GM21360 (cell line): ENCODE measurements at regions not wholly inside any gene's neighbourhood (a gene's known extent, or its start where the extent isn't known, plus 50 kb on each side); places are given as distances from the start of the nearest gene placed in this dataset.
"Not testable (repeated sequence)": the region's sequence is repeated elsewhere in the genome, so short reads cannot be mapped to it uniquely, and the experiment has no call there.

ENCODE experiments used
- ATAC-seq: cut with Tn5 transposase; IDR thresholded peaks from one replicate; pipeline ENCODE4 v1.9.1; 2021; ENCODE audit warnings: mild to moderate bottlenecking, moderate library complexity; ENCODE audit not compliant: unreplicated experiment

DNA sequence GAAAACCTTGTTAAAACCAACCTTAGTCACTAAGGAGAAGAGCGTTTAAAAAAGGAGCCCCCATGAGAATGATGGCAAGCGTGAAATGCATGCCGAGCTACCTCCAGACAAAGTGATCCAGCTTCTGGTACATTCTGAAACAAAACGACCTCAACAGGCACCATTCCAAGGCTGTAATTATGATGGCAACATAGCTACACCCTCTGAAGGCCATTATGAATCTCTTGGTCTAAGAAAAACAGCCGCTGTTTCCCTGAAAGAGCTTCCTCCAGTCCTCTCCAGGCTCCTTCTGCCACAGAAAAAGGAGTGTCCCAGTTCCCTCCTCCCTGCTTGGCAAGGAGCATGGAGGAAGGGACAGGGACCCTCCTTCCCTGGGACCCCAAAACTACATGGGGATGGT, 50.0 kb upstream of the ABLIM1 start:
- no peak for ATAC-seq

DNA sequence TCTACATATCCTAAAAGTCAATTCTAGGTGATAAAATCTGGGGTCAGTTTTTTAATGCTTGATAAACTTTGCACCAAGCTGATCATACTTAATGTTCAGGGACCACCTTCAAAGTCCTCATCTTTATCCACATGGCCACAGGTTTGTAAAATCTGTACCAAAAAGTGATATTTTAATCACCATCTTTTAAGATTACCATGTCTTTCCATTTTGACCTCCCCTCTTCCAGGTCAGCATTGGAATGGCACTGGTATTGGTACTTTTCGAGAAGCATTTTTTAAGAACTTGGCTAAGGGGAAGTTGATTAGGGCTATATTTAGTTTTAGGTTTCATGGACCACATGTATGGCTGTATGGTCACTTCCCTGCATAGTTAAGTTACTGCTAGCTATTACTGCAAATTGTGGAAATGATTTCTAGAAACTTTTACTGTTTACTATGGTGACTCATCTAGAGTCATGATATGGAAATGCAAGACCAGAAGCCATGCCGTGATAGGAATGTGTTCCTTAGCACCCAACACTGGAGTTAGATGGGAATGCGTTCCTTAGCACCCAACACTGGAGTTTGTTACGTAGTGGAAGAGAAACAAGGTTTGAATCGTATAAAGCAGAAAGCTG, 50.8 kb upstream of the ABLIM1 start:
- no peak for ATAC-seq

DNA sequence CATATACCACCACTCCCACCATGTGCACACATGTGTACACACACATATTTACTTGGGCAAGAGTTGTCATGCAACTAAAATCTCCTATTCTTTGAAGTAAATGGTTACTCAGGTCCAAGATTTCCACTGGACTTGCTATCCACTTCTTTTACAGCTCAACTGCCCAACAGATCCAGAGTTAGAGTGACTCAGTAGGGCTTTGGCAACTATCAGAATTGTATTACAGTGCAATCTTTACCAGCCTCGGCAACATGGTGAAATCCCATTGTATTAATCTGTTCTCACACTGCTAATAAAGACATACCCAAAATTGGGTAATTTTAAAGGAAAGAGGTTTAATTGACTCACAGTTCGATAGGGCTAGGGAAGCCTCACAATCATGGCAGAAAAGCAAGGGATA, 51.9 kb upstream of the ABLIM1 start:
- ATAC-seq = no peak

DNA sequence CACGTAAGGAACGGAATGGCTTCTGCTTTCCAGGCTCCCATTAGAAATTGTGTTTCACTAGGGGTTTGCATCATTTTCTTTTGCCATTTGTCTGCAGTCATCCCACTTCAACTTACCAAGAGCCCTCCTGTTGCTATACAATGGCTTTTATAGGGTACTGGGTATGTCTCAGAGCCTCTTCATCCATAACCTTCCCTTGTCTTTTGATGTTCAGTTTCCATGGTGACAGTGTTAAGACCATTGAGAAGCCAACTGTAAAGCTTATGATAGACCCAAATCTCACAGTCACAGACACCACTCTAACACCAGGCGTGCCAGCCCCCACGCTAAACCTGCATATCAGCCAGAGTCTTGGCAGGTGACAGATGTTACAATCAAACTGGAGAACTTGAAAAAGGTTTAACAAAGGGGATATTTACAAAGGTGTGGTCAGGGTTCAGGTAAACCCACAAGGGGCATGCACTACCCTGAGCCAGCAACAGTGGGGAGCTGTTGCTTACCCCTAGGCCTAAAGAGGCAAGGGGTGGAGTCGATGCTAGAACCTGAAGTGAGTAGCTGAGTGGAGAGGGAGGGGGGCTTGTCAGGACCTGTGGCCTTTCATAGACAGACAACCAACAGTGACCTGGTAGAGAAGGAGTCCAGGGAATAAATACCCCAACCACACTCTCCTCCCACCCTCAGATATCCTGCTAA, 53.2 kb upstream of the ABLIM1 start:
- no peak for ATAC-seq

DNA sequence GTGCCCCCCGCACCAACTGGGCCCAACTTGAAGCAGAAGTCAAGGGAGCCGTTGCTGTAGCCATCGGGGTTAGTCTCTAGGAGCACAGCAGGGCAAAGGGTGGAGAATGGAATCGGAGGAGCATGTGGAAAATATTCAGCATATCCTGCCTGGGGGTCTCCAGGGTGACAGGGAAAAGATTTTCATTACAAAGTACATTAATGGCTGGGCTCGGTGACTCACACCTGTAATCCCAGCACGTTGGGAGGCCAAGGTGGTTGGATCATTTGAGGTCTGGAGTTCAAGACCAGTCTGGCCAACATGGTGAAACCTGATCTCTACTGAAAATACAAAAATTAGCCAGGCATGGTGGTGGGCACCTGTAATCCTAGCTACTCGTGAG, 53.8 kb upstream of the ABLIM1 start:
- ATAC-seq = no peak

DNA sequence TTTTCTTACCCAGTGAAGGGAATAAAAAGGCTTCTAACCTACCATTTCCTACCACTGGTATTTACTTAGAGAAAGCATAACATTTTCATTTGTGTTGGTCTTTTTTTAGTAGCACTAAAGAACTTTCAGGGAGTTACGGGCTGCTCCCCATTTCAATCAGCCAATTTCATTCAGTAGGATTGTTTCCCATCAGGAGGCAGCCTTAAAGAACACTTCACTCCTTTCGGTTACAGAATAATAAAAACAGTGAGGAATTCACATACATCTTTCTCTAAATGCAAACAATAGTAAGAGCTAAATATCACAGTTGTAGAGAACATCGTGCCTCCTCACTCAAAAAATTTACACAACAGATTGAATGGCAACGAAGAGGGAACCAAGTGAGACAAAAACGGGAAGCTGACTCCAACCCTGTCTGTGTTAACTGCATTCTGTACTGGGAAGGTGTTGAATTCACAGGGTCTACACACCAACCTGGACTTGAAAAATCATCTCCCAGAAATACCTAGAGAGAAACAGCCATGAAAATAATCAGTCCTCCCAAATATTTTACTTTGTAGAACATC, 55.5 kb upstream of the ABLIM1 start:
- ATAC-seq = no peak

DNA sequence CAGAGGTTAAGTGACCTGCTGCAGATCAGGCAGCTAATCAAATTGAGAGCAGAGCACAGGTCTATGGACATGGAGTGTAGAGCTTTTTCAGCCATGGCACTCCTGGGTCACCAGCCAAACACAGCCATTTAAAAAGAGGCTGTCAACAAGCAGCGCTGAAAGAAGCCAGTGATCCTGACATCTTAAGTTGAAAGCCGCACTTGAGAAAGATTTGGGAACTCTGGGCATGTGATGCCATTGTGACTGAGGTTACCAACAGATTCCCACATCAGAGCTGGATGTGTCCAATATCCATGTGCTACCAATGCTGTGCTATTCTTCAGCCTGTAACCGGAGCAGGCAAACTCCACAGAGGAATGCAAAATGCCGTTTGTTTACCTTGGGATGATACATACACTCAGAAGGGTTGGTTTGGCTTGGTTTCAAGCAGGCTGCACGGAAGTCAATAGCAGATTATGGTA, 56.2 kb upstream of the ABLIM1 start:
- no peak for ATAC-seq

DNA sequence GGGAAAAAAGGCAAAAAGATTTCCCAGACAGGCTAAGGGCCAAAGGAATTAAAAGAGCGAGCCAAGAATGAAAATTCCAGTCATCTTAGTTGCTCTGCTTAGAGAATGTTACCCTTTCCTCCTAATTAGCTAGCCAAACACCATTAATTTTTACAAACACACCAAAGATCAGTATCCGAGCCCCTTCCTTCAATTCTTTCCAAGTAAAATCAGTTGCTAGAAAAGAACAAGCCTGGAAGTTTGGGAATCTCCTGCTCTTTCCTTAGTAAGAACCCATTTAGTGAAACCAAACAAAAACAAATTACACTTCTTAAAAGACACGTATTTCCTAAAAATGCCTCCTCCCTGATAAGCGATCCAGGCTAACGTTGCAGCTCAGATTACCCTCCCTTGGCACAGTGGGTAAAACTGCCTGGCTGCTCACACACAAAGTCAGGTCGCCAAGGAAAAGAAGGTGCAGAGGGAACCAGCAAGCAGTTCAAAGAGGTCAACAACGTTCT, 57.1 kb upstream of the ABLIM1 start:
- ATAC-seq = no peak

DNA sequence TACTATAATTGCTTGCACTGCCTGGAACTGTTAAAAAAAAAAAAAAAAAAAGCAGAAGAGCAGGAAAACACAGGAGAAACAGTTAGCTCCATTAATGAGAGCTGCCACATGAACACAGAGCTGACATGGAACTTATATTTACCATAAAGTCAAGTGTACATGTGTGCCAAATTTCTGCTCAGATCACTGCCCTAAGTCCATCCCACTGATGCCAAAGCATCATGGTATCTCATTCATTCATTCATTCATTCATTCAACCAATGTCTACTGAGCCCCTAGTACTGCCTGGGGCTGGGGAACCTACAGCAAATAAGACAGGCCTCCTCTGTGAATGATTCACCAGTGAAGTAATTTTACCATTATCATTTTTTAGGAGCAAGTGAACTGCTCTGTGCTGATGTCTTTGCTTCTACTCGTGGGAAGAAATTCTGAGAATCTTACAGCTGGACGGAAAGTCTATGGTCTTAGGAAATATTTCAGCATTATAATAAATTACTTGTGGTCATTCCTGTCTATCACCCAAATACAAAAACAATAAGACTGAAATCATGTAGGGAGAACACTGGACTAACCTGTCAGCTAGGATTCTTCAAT, 58.8 kb upstream of the ABLIM1 start:
- no peak for ATAC-seq

DNA sequence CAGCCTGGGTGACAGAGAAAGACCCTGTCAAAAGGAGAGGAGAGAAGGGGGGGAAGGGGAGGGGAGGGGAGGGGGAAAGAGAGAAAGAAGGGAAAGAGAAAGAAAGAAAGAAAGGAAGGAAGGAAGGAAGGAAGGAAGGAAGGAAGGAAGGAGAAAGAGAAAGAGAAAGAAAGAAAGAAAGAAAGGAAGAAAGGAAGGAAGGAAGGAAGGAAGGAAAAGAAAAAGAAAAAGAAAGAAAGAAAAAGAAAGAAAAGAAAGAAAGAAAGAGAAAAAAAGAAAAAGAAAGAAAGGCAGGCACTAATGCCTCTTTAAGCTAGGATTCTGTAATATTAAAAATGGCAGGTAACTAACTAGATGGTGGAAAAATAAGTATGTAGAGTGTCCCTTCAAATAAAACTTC, 59.8 kb upstream of the ABLIM1 start:
- ATAC-seq = not testable (repeated sequence)

DNA sequence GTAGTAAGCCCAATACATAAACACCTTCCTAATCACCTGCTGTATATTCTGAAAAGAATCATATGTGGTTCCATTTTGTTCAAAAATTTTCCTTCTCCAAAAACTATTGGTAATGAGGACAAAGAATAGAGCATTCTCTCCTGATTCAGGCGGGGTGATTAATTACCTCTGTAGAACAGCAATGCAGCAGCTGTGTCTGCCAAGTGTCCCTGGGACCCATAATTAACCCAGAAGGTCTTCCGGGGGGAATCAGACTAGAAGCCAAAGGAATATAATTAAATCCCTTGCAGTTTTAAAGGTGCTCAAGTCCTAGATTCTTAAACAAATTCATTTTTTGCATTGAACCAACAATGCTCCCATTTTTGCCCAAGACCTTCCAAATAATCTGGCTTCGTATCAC, 60.3 kb upstream of the ABLIM1 start:
- no peak for ATAC-seq

DNA sequence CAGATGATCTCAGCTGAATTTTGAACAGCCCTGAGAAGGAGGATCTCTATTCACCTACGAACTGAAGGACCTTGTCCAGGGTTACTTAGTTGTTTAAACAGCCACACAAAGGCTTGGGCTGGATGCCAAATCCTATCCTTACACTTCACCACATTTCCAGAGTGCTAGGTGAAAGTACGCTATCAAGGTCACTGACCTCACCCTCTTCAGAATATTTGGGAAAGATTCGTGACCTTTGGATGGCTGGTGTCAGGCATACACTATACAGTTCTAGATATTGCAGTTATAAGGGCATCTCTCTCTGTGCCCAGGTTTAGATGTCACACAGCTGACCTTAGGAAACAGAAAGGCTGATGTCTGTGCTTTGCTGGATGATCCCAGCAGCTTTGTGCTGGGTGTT, 61.2 kb upstream of the ABLIM1 start:
- ATAC-seq = no peak

DNA sequence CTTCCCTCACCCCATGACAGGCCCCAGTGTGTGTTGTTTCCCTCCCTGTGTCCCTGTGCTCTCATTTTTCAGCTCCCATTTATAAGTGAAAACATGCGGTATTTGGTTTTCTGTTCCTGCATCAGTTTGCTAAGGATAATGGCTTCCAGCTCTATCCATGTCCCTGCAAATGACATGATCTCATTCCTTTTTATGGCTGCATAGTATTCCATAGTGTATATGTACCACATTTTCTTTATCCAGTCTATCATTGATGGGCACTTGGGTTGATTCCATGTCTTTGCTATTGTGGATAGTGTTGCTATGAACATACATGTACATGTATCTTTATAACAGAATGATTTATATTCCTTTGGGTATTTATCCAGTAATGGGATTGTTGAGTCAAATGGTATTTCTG, 61.9 kb upstream of the ABLIM1 start:
- ATAC-seq = not testable (repeated sequence)

DNA sequence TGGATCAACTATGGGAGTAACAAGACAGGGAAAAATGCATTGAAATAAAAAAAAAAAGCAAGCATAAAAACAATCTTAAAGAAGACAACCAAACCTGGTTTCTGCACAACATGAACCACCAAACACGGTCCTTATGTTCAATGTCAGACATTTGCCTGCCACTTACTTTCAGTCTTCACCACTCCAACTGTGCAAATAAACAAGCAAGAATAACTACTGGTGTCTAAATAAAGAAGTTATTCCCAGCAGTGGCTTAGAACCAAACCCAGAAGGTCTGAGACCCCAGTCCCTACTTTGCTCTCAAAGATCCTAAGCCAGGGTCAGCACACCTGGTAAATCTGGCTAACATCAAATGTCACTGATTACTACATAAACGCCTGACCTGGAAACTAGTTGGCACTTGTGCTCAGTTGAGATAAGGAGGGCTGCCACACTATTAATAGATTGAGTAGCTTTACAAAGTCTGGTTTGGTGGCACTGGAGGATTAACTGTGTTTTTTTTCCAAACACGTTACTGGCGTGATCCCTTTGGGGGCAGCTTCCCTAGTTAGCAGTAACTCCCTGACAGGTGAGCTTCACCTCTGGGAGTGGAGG, 62.7 kb upstream of the ABLIM1 start:
- no peak for ATAC-seq

DNA sequence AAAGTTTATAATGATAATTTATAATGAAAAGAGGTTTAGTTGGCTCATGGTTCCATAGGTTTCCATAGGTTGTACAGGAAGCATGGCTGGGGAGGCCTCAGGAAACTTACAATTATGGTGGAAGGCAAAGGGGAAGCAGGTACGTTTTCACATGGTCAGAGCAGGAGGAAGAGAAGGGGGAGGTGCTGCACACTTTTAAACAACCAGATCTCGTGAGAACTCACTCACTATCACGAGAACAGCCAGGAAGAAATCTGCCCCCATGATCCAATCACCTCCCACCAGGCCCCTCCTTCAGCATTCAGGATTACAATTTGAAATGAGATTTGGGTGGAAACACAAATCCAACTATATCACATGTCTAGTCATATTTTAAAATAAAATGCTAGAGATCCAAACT, 64.1 kb upstream of the ABLIM1 start:
- not testable (repeated sequence) for ATAC-seq

DNA sequence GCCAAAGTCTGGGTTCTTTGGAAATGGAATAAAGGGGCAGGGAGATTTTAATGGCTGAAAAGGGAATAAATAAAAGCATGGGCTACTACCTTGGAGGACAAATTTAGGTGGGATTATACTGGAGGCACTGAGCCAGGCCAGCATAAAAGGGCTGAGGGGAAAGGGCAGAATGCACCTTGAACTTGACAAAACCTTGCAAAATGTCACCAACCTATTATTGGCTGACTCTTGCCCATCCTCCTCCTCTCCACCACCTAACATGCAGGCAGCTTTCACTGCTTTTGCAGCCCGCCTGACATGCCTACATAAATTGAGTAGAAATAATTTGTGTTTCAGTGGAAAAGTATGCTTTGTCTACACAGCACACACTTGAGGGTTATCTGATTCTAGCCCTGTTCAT, 65.3 kb upstream of the ABLIM1 start:
- ATAC-seq = no peak

DNA sequence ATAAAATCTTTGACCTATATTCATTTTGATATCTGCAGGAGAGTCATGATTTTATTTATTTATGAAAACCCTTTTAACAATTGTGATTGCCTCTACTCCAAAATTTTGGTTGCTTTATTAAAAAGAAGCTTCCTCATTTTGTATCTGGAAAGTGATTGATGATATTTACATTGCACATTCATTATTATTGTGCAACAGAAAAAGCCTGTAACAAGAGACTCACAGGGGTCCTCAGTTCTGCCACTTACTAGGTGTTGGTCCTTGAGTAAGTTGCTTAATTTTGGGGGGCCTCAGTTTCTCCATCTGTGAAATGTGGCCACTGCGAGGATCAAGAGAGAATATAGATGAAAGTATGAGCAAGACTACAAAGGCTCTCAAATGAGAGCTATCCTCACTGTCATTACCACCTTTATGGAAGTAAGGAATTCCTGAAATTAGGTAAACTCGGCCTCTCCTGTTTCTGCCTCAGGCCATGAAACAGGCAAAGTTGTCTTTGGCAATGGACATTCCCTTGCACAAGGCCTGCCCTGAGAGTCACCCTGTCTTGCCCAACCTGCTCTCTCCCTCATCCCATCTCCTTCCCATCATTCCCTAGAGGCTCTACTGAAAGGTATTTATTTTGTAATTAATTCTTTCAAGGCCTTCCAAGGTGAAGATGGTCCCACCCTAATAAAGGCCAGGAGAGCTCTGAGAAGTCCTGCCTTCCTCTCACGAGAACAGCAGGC, 66.1 kb upstream of the ABLIM1 start:
- ATAC-seq = no peak

DNA sequence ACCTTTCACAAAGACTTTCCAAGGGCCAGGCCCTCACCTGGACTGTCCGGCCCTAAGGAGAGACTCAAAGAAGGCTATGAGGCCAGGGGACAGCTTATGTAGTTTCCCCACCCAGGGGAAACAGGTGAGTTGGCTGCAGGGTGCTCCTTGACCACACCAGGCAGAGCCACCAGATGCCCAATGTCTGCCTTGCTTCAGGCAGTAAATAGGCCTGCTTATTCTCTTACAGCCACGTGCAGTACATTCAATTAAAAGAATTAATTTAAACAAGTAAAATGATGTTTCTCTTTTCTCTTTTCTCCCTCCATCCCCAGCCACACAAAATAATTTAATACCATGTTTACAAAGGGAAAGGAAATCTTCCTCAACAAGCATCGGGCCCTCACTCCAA, 66.6 kb upstream of the ABLIM1 start:
- no peak for ATAC-seq

DNA sequence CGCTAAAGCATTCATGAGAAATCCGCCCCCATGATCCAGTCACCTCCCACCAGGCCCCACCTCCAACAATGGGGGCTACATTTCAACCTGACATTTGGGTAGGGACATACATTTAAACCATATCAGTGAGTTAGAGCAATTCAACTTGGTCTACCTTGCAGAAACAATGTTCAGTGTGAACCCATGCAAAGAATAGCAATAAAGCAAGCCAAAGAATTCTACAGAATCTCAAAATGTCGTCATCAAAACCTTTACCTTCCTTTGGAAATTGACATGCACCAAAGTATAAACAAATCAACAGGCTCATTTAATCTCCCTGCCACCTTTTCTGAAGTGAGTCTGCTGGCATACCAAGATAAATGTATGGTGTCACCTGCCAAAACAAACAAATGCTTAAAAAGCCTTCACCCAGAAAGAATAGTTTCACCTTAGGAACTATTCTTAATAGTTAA, 68.8 kb upstream of the ABLIM1 start:
- no peak for ATAC-seq

DNA sequence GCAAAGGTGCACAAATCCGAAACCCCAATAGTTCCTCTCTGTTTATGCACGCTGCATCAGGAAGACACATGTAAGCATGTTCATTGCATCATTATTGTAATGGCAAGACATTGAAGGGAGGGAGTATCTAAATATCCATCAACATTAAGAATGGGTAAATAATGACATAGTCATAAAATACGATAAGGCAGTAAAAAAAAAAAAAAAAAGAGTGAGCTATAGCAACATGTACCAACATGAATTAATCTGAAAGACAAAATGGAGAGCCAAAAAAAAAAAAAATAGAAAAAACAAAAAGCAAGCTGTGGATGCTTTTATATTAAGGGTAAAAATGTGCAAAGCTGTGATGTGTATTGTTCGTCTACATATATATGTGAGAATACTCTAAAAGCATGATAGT, 70.2 kb upstream of the ABLIM1 start:
- ATAC-seq = no peak

DNA sequence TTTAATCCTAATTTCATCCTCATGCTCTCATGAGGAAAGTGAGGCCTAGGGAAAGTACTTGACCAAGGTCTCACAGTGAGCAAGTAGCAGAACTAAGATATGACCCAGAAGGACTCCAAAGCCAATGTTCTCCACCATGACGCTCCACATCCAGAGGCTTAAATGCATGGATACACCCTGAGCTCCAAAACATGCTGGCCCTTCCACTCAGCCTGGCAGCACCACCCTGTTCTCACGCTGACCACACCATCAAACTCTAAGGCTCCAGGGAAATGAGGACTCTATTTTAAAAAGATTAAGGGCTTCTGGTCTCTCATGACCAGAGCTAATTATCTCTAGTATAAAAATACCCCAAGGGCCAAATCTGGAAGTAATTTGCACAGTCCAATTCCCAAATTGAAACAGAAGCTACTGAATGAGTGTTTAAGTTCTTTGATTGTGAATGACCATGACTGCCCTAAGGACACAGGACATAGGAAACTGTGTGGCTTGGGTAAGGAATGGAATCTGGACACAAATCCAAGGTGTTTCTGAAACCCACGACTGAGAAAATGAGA, 71.1 kb upstream of the ABLIM1 start:
- no peak for ATAC-seq
